ENCODE measurements at regions not wholly inside any gene's neighbourhood (a gene's known extent, or its start where the extent isn't known, plus 50 kb on each side); places are given as distances from the start of the nearest gene placed in this dataset.
"Not testable (repeated sequence)": the region's sequence is repeated elsewhere in the genome, so short reads cannot be mapped to it uniquely, and the experiment has no call there.

DNA sequence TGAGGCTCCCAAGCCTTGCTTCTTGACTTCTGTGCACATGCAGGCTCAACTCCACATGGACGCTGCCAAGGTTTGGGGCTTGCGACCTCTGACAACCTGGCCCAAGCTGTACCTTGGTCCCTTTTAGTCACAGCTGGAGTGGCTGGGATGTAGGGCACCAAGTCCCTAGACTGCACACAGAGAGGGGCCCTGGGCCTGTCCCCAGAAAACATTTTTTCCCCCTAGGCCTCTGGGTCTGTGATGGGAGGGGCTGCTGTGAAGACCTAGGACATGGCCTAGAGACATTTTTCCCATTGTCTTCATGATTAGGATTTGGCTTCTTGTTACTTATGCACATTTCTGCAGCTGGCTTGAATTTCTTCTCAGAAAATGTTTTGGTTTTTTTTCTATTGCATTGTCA, 430.1 kb upstream of the ZNG1F start:
- DNase-seq; ATAC-seq; H3K27ac ChIP-seq (ENCODE audit: low read length); H3K9me3 ChIP-seq (ENCODE audit: control insufficient read depth, low read length); intact Hi-C loops (cut with DNase I); H3K27me3 ChIP-seq (ENCODE audit: control insufficient read depth, insufficient read depth); H3K4me1 ChIP-seq (ENCODE audit: control insufficient read depth, insufficient read depth, low read length); H3K4me3 ChIP-seq (ENCODE audit: low read length): not testable (repeated sequence)
- 48% methylated on average over 2 of the region's 2 CpGs for WGBS

DNA sequence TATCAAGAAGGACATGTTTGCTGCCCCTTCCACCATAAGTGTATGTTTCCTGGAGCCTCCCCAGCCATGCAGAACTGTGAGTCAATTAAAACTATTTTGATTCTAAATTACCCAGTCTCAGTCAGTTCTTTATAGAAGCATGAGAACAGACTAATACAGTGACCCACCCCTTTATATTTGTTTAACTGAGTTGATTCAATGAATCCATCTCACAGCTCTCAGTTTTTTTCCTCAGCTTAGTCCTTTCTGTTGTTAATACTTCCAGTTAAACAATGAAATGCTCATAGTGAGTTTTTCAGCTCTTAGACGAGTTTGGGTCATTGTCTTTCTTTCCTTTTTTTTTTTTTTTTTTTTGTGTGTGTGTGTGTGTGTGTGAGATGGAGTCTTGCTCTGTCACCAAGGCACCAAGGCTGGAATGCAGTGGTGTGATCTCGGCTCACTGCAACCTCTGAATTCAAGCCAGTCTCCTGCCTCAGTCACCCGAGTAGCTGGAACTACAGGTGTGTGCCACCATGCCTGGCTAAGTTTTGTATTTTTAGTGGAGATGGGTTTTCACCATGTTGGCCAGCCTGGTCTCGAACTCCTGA, 417.9 kb upstream of the ZNG1F start:
- H3K27me3 ChIP-seq (ENCODE audit: control insufficient read depth, insufficient read depth); intact Hi-C loops (cut with DNase I); ATAC-seq; H3K9me3 ChIP-seq (ENCODE audit: control insufficient read depth, low read length); H3K27ac ChIP-seq (ENCODE audit: low read length); DNase-seq; H3K4me3 ChIP-seq (ENCODE audit: low read length); H3K4me1 ChIP-seq (ENCODE audit: control insufficient read depth, insufficient read depth, low read length): not testable (repeated sequence)
- WGBS, result 70% methylated on average over 3 of the region's 4 CpGs

DNA sequence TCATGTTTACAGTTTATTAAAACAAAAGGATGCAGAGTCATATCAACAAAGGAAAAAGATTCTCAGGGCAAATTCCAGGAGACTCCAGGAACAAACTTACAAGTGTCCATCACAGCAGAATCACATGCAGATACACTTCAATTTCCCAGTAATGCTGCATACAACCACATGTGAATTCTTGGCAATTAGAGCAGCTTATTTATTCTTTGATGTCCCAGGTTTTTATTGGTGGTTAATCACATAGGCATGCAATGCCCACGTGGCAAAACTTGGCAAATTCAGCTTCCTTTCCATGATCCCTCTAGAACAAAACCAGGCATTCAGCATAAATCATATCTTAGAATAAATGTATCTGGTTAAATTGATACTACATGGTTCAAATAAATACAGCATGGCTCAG, 376.5 kb upstream of the ZNG1F start:
- H3K27me3 ChIP-seq (ENCODE audit: control insufficient read depth, insufficient read depth); H3K27ac ChIP-seq (ENCODE audit: low read length); H3K9me3 ChIP-seq (ENCODE audit: control insufficient read depth, low read length); DNase-seq; intact Hi-C loops (cut with DNase I); H3K4me1 ChIP-seq (ENCODE audit: control insufficient read depth, insufficient read depth, low read length); H3K4me3 ChIP-seq (ENCODE audit: low read length); ATAC-seq: not testable (repeated sequence)
- WGBS, result 55% methylated on average over 1 of the region's 1 CpG

Measured in right cardiac atrium (tissue), 5 donors.